Frontal cortex (tissue), 3 donors: ENCODE measurements at regions not wholly inside any gene's neighbourhood (a gene's known extent, or its start where the extent isn't known, plus 50 kb on each side); places are given as distances from the start of the nearest gene placed in this dataset.
"Not testable (repeated sequence)": the region's sequence is repeated elsewhere in the genome, so short reads cannot be mapped to it uniquely, and the experiment has no call there.

Experiments
- DNase-seq, 2 donors: peaks; one replicate each; pipeline ENCODE4 v3.0.0; 2012; ENCODE audit warnings: low spot score in 2 of 2
- FAIRE-seq: peaks from 2 replicates; lab custom pipeline; 2012; peaks lifted over from hg19 to GRCh38; lab: Jason Lieb, UNC
- donor health status: control.
- donor health status: control.
- donor health status: control.

DNA sequence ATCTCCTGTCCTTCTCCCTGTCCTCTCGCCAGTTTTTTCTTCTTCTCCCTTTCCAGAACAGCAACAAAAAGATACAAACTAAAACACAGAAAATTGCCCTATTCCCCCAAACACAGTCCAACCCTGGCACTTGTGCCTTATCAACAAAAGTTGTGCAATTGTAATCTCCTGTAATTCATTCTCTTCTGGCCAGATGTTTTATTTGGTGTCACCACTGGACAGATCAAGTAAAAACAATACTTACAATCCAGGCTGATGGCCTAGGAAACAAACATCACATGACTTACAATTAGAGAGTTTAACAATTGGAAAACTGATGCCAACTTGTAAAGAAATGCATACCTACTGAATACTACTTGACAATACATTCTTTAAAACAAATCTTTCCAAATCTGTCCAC is 231.6 kb downstream of the ETV1 start:
- DNase-seq (no peak), FAIRE-seq (no peak)

DNA sequence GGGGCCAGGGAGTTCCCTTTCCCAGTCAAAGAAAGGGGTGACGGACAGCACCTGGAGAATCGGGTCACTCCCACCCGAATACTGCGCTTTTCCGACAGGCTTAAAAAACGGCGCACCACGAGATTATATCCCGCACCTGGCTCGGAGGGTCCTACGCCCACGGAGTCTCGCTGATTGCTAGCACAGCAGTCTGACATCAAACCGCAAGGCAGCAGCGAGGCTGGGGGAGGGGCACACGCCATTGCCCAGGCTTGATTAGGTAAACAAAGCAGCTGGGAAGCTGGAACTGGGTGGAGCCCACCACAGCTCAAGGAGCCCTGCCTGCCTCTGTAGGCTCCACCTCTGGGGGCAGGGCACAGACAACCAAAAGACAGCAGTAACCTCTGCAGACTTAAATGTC is 223.6 kb downstream of the ETV1 start:
- not testable (repeated sequence) for FAIRE-seq, DNase-seq

DNA sequence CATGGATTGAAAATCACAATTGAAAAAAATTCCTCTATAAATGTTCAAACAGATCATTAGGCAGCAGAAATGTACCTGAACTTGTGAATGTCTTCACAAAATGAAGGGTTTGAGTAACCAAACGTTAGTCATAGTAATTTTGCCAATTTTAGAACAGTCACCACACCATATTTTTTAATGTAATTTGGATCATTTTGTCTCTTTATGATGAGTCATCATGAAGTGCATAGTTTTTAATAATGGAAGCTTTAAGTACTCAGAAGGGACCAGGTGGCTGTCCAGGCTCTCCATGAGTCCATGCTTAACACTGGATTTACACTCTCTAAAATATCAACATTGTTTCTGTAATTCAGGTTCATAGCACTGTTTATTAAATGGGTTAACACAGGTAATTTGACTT is 219.2 kb downstream of the ETV1 start:
- no peak for FAIRE-seq
- DNase-seq = no peak

DNA sequence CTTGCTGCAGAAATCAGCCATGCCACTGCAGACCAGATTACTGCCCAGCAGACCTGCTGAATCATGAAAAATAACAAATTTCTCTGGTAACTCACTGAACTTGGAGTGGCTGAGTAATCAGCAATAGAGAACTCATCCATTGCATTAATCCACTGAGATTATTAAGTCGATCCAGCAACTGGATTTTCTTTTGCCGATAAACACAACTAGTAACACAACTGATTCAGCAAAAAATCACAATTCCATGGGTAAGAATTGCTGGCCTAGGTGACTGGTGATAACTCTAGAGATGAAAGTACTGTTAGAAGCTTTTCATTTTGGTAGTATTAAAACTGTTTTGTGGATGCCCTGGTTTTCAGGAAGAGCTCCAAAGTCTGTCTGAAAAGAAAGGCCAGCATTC is 214.5 kb downstream of the ETV1 start:
- DNase-seq (no peak), FAIRE-seq (no peak)

DNA sequence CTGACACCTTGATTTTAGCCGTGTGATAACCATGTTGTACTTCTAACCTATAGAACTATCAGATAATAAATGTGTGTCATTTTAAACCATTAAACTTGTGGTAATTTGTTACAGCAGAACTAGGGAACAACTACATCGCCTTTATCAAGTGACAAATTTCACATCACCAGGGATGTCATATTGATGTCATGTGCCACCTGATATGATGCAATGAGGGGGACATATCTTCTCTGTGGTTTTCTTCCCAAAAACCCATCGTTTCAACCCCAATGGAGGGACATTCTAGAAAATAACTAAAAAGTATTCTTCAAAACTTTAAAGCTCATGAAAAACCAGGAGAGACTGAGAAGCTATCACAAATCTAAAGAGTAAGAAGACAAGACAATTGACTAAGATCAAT is 212.2 kb downstream of the ETV1 start:
- FAIRE-seq = no peak
- DNase-seq = no peak

DNA sequence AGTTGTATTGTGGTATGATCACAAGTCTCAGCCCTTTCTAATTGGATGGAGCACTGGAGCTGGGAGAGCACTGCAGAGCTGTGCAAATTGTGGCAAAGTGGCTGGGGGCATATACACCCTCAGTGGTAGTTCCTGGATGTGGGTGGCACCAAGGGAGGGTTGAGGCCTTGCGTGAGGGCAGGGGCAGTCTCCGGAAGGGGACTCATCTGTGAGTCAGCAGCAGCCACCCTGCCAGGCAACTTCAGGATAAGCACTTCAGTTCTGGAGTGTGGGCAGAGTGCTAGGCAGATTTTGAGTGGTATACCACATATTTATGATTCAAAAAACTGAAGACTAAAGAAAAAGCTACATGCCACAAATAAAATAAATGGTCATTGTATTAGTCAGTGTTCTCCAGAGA is 210.5 kb downstream of the ETV1 start:
- FAIRE-seq (no peak), DNase-seq (no peak)

DNA sequence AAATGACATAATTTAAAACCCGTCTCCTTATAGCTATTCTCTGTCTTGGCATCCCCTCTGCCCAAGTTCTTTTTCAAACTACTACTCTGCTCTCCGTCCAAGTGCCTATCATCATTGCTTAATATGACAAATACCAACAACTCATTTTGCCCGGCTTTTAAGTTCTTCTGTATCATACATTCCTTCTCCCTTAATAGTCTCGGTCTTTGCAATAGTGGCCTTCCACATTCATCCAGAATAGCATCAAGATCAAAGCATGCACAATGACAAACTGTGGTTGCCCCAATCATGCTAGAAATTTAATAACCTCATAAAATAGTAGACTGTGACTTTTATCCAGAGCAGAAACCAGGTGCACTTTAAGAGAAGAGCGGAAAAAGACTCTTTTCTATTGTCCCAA is 198.9 kb downstream of the ETV1 start:
- no peak for FAIRE-seq
- DNase-seq = no peak

DNA sequence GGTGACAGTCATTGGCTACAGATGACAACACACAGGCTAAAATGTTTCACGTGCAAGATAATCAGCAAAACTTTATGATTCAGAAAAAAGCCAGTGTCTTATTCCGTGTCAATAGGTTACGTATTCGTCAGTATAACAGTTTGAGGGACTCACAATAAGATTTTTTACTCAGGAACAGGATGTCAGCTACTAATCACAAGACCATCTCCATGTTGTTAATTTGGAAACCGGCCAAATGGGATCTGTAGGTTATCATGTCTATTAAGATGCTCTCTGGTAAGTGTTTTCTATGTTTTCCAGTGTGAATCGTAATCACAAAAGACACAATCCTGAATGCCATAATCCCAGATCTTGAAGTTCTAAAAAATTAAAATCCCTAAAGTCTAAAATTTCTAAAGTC is 197.3 kb downstream of the ETV1 start:
- FAIRE-seq = no peak

DNA sequence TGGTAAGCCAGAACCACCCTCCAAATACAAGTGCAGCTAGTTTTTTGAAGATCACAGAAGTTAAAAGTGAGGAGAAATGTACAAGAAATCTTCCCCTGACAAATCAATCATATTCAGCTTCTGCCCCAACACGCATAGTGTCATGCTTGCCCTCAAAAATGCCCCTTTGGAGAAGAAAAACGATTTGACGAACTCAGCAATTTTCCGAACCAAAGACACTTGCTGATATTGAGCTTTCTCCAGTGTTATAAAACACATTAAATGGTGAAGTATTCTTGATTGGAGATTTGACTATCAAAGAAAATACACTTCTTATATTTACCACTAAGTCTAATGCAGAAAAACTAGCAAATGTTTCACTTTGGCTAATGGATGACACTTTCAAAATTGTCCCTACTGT is 195.5 kb downstream of the ETV1 start:
- no peak for FAIRE-seq

More for the DNA sequence above, 197.3 kb downstream of the ETV1 start:
- DNase-seq = no peak

DNA sequence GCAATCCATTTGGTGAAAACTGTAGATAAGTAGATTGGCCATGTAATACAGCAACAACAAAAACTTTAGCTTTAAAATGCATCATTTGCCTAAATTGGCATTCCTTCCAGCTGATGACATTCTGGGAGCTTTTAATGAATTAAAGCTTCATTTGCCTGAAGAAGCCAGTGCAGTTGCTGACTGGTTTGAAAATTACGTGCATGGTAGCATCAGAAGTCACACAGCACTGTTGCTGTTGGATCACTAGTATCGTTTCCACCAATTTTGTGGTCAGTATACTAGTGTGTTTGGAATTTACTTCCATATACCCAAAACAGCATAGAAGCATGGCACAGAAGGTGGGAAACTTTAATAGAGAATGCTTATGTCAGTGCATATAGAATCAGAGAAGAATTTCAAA is 194.9 kb downstream of the ETV1 start:
- FAIRE-seq = no peak
- no peak for DNase-seq

More for the DNA sequence above, 195.5 kb downstream of the ETV1 start:
- no peak for DNase-seq

DNA sequence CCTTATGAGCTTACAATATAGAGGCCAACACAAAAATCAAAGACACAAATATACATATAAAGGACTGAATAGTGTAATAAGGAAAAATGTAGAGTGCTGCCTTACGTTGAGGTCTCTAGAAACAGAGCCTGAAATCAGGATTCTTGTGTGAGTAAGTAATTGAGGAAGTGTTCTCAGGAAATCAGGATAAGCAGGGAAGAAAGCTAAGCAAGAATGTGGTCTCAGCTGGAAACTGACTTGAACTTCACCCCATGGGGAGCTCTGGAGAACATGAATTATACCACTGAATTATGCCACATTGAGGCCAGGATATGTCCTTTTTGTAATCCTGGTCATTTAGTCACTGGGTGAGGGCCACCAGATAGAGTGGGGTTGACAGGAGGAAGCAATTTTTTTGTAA is 191.9 kb downstream of the ETV1 start:
- no peak for DNase-seq
- FAIRE-seq = no peak

DNA sequence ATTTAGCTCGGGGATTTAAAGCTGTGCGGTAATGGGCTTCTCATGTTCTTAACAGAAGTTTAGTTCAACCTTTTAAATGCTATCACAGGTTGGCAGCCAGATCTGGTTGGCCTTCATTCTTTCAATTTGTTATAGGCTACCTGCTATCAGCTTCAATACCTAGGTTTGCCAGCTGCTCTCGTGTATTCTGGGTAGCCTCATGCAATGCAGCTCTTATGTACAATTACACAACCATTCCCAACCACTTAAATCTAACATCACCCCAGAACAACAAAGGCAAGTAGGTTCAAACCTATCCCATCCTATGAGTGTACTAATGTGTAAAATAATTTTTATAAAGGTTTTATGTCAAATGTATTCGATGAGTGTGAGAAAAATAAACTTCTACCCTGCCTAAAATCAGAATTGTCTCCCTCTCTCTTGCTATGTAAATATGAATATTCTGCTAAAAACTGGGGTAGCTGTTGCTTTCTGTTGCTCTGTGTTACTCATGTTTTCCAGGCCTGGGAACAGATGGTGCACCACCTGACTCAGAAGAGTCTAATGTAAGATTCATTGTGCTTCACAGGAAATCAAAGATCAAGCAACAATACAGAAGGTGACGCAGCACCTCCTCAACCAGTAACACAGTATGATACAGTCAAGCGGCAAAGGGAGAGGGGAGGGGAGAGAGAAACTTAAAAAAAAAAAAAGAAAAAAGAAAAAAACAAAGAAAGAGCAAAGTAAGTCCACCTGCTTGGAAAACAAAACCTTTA is 188.6 kb downstream of the ETV1 start:
- no peak for FAIRE-seq
- no peak for DNase-seq

DNA sequence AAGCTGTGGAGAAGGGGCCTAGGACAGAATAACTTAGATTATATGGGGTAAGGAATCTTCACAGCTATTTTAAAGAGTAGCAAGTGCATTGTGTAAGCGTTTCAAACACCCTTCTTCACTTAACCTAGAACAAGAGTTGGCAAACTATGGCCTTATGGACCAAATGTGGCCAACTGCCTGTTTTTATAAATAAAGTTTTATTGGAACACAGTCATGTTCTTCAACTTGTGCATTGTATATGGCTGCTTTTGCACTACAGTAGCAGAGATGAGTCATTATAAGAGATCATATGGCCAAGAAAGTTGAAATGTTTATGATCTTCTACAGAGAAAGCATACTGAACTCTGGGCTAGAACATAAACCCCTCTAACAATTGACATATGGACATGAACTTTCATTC is 187.8 kb downstream of the ETV1 start:
- DNase-seq = no peak
- FAIRE-seq = no peak

DNA sequence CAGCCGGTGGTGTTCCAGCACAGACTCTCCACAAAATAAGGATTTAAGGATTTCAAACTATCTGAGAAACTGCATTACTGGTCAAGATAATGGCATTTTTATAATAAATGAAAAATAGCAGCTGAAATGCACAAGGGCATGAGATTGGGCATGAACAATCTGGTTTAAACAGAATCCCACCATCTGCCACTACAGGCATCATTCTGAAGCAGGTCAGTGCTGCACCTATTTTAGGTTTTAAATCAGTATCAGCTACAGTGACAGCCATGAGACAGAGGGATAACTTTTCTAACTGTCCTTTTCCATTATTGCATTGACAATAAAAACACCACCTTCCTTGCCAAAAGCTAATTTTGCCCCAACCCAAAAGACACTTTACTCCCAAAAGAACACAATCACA is 186.8 kb downstream of the ETV1 start:
- DNase-seq (no peak), FAIRE-seq (no peak)

DNA sequence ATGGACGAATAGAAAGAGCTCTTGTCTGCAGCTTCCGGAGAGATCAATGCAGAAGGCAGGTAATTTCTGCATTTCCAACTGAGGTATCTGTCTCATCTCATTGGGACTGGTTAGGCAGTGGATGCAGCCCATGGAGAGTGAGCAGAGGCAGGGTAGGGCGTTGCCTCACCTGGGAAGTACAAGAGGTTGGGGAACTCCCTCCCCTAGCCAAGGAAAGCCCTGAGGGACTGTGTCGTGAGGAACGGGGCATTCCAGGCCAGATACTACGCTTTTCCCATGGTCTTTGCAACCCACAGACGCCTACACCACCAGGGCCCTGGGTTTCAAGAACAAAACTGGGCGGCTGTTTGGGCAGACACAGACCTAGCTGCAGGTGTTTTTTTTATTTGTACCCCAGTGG is 186.3 kb downstream of the ETV1 start:
- FAIRE-seq = no peak
- no peak for DNase-seq

DNA sequence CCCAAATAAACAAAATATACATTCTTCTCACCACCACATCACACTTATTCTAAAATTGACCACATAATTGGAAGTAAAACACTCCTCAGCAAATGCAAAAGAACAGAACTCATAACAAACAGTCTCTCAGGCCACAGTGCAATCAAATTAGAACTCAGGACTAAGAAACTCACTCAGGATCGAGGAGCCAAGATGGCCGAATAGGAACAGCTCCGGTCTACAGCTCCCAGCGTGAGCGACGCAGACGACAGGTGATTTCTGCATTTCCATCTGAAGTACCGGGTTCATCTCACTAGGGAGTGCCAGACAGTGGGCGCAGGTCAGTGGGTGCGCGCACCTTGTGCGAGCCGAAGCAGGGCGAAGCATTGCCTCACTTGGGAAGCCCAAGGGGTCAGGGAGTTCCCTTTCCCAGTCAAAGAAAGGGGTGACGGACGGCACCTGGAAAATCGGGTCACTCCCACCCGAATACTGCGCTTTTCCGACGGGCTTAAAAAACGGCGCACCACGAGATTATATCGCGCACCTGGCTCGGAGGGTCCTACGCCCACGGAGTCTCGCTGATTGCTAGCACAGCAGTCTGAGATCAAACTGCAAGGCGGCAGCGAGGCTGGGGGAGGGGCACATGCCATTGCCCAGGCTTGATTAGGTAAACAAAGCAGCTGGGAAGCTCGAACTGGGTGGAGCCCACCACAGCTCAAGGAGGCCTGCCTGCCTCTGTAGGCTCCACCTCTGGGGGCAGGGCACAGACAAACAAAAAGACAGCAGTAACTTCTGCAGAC is 183.2 kb downstream of the ETV1 start:
- not testable (repeated sequence) for DNase-seq, FAIRE-seq

DNA sequence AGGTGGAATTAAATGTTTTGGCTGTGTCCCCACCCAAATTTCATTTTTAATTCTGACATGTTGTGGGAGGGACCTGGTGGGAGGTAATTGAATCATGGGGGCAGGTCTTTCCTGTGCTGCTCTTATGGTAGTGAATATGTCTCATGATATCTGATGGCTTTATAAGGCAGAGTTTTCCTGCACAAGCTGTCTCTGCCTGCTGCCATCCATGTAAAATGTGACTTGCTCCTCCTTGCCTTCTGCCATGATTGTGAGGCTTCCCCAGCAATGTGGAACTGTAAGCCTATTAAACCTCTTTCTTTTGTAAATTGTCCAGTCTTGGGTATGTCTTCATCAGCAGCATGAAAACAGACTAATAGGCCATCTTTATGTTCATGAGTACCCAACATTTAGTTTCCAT is 172.2 kb downstream of the ETV1 start:
- FAIRE-seq = not testable (repeated sequence)

DNA sequence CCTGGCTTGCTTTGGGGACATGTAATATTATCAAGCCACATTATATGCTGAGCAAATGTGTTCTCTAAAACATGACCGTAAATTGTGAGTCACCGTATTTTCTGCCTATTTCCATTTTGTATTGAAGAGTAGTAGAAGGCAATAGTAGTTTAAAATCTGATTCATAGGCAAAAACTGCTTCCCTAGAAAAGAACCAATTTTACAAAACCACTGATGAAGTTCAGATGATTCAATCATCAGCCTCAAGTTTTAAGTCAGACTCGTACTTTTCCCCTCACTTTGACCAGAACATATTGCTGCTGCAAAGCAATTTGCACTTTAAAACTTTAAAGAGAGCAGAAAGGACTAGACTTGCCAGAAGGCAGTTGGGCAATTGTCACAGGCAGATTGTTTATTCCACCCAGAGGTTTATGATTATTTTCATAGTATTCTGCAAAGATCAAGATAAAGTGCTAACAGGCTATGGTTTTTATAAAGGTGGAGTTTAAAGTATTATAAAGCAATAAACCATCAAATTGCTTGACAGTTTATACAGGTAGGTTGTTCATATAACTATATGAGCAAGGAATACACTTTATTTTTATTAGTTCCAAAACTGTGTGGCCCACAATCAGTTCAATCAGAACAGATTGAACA is 168.2 kb downstream of the ETV1 start:
- no peak for FAIRE-seq

More for the DNA sequence above, 172.2 kb downstream of the ETV1 start:
- DNase-seq = not testable (repeated sequence)

DNA sequence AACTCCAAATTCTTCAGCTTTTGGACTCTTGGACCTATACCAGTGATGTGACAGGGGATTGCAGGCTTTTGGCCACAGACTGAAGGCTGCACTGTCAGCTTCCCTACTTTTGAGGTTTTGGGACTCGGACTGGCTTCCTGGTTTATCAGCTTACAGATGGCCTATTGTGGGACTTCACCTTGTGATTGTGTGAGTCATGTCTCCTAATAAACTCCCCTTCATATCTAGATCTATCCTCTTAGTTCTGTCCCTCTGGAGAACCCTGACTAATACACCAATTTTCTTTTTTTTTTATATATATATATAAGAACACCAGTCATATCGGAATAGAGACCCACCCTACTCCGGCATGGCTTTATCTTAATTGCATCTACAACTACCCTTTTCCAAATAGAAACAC is 166.8 kb downstream of the ETV1 start:
- DNase-seq (no peak), FAIRE-seq (no peak)

More for the DNA sequence above, 168.2 kb downstream of the ETV1 start:
- no peak for DNase-seq

DNA sequence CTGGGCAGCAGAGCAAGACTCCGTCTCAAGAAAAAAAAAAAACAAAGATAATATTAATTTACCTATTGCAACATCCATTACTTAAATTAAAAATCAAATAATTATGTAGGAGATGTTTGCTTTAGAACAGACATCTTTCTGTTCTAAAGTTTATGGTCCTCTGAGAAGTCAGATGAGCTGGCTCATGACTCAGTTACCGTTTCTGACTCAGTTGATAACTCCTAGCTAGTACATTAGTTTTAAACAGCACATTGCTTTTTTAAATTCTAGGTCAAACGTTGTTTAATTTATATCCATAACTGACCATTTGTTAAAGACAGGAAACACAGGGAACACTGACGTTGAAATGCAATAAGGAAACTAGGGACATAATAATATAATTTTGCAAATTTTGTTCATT is 162.7 kb downstream of the ETV1 start:
- no peak for DNase-seq
- FAIRE-seq = no peak

DNA sequence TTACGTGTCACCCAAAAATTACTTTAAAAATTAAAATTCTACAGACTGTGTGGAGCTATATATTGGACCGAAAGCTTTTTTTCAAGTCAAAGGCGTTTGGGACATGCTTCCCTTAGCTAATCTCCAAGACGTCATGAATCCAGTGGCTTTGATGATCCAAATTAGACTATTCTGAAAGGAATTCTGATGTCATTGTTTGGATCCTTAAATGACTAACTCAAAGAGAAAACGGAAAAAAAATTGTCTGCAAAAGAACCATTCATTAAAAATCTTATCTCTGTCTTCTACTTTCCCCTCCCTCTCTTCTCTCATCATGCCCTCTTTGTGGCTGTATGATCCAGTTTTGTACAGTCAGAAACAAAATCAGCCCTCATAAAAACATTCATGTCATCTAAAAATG is 161.8 kb downstream of the ETV1 start:
- DNase-seq = no peak
- no peak for FAIRE-seq
